ENCODE measurements at regions not wholly inside any gene's neighbourhood (a gene's known extent, or its start where the extent isn't known, plus 50 kb on each side); places are given as distances from the start of the nearest gene placed in this dataset.

DNA sequence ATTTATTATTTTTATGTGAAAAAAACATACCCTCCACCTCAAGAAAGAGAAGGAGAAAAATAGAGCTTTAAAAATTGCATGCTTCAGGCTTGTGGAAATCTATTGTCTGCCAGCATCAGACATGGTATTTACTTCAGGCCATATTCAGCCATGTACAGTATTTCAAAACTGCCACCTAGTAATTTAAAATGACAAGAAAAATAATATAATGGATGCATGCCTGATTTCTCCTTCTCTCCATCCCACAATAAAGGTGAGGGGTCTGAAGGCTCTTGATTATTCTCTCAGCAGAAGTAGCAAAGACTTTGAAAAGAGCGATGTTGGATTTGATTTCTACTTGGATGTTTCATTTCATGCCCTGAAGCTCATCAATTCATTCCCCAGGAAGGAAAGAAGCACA, 250.7 kb downstream of the TBC1D4 start:
- no peak for DNase-seq (ENCODE audit: low read depth in 1 of 2, low spot score in 2 of 2)
- Histone ChIP-seq H3K36me3 (ENCODE audit: control insufficient read depth in 2 of 4, insufficient read depth in 4 of 4, low read length in 3 of 4) (no peaks in the 10 kb centered on the region), H3K79me2 (ENCODE audit: control insufficient read depth in 1 of 2, insufficient read depth in 2 of 2, low read length in 2 of 2) (no peaks in the 10 kb centered on the region), H3K9ac (replicated peaks in 1 of 4; ENCODE audit: extremely low read depth in 1 of 4, low read depth in 3 of 4, low read length in 3 of 4) (no peak overlapping the region), H4K5ac (ENCODE audit: insufficient read length, low read depth, low read length) (no peak overlapping the region), H3K4me2 (ENCODE audit: insufficient read depth in 1 of 2, low read depth in 2 of 2, low read length in 2 of 2) (no peak overlapping the region), H3K9me3 (ENCODE audit: insufficient read depth in 2 of 2, low read depth in 1 of 2, low read length in 1 of 2) (no peaks in the 10 kb centered on the region), H4K20me1 (replicated peaks in 1 of 2; ENCODE audit: control insufficient read depth in 1 of 2, insufficient read depth in 2 of 2, low read length in 2 of 2) (no peaks in the 10 kb centered on the region), H3K27me3 (replicated peaks in 1 of 4; ENCODE audit: control insufficient read depth in 3 of 4, extremely low read depth in 1 of 4, insufficient read depth in 3 of 4, low read length in 3 of 4) (no peaks in the 10 kb centered on the region), H3K14ac (ENCODE audit: insufficient read length) (no peak overlapping the region), H3K18ac (ENCODE audit: extremely low read depth, low read length) (no peak overlapping the region), H4K91ac (replicated peaks; ENCODE audit: insufficient read length, low read length) (no peak overlapping the region), H2BK20ac (ENCODE audit: low read length) (no peak overlapping the region), H2BK120ac (replicated peaks; ENCODE audit: low read depth, low read length) (no peak overlapping the region), H2AK5ac (ENCODE audit: low read depth, low read length) (no peak overlapping the region), H4K8ac (ENCODE audit: extremely low read depth, insufficient read depth, low read length) (no peak overlapping the region), H3K56ac (replicated peaks; ENCODE audit: insufficient read length, low read depth, low read length) (no peak overlapping the region), H2AFZ (ENCODE audit: low read length) (no peak overlapping the region), H3K4ac (replicated peaks; ENCODE audit: insufficient read length, low read depth, low read length) (no peak overlapping the region), H3K23me2 (ENCODE audit: low read depth, low read length) (no peaks in the 10 kb centered on the region), H2BK5ac (ENCODE audit: low read depth, low read length) (no peak overlapping the region), H3K4me3 (ENCODE audit: extremely low read depth in 1 of 4, insufficient read depth in 2 of 4, low read depth in 3 of 4, low read length in 4 of 4) (no peak overlapping the region), H3K23ac (ENCODE audit: insufficient read length) (no peak overlapping the region), H2BK12ac (ENCODE audit: low read depth, low read length) (no peak overlapping the region), H2BK15ac (ENCODE audit: low read length) (no peak overlapping the region), H3K79me1 (ENCODE audit: low read depth, low read length) (no peaks in the 10 kb centered on the region), H3K4me1 (replicated peaks in 1 of 4; ENCODE audit: control insufficient read depth in 3 of 4, insufficient read depth in 4 of 4, low read length in 3 of 4) (no peaks in the 10 kb centered on the region), H3K27ac (ENCODE audit: low read depth, low read length) (no peak overlapping the region)
- no peak for FAIRE-seq
- CTCF ChIA-PET (ENCODE audit: partially characterized antibody): interaction anchor here (1.1 kb wide), 1 partner anchor 12 kb away, joined by 3 read pairs; no protein-coding TSS in a partner anchor
- 100% methylated on average over 1 of the region's 1 CpG; no CpG with 5 or more reads in 1 of the 2 experiments for WGBS, 2 experiments (ENCODE audit: extremely low coverage in 1 of 2, insufficient coverage in 1 of 2, insufficient read length in 1 of 2, insufficient replicate concordance in 2 of 2, low coverage in 1 of 2, low lambda C conversion rate in 2 of 2, missing lambda C conversion rate in 1 of 2)
- POLR2A ChIA-PET (ENCODE audit: partially characterized antibody): no interaction called here
- TF ChIP-seq BRCA1 (IDR thresholded peaks at IDR 0.05; ENCODE audit: low read depth, low read length): no peak
- no peak for TF ChIP-seq KDM5A (IDR thresholded peaks at IDR 0.05; ENCODE audit: low read length)
- no peak for TF ChIP-seq SRF (IDR thresholded peaks at IDR 0.05; ENCODE audit: low read depth, low read length)
- TF ChIP-seq SP1 (IDR thresholded peaks at IDR 0.05; ENCODE audit: low read depth, low read length): no peak
- no peak for TF ChIP-seq SIN3A (conservative IDR thresholded peaks at IDR 0.05 in 1 of 2, IDR thresholded peaks at IDR 0.05 in 1 of 2; ENCODE audit: low read depth in 1 of 2, low read length in 2 of 2)
- TF ChIP-seq SP2 (IDR thresholded peaks at IDR 0.05; ENCODE audit: low read length): no peak
- TF ChIP-seq, protein P1, sequence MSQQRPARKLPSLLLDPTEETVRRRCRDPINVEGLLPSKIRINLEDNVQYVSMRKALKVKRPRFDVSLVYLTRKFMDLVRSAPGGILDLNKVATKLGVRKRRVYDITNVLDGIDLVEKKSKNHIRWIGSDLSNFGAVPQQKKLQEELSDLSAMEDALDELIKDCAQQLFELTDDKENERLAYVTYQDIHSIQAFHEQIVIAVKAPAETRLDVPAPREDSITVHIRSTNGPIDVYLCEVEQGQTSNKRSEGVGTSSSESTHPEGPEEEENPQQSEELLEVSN (IDR thresholded peaks at IDR 0.05): no peak
- TF ChIP-seq JUN (IDR thresholded peaks at IDR 0.05; ENCODE audit: low read depth, low read length): no peak
- no peak for TF ChIP-seq SP4 (IDR thresholded peaks at IDR 0.05; ENCODE audit: low read length)
- TF ChIP-seq CBX5 (IDR thresholded peaks at IDR 0.05; ENCODE audit: low read depth, low read length): no peak
- no peak for TF ChIP-seq POU5F1 (IDR thresholded peaks at IDR 0.05; ENCODE audit: low read depth, low read length)
- no peak for TF ChIP-seq ZNF274 (IDR thresholded peaks at IDR 0.05; ENCODE audit: borderline replicate concordance, extremely low read depth, low read length)
- TF ChIP-seq, protein P2, sequence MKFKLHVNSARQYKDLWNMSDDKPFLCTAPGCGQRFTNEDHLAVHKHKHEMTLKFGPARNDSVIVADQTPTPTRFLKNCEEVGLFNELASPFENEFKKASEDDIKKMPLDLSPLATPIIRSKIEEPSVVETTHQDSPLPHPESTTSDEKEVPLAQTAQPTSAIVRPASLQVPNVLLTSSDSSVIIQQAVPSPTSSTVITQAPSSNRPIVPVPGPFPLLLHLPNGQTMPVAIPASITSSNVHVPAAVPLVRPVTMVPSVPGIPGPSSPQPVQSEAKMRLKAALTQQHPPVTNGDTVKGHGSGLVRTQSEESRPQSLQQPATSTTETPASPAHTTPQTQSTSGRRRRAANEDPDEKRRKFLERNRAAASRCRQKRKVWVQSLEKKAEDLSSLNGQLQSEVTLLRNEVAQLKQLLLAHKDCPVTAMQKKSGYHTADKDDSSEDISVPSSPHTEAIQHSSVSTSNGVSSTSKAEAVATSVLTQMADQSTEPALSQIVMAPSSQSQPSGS (IDR thresholded peaks at IDR 0.05; ENCODE audit: low read length): no peak
- TF ChIP-seq JUND (IDR thresholded peaks at IDR 0.05; ENCODE audit: low read length): no peak
